Glomerular visceral epithelial cell (primary cell): ENCODE measurements at regions not wholly inside any gene's neighbourhood (a gene's known extent, or its start where the extent isn't known, plus 50 kb on each side); places are given as distances from the start of the nearest gene placed in this dataset.
"Not testable (repeated sequence)": the region's sequence is repeated elsewhere in the genome, so short reads cannot be mapped to it uniquely, and the experiment has no call there.

Experiments used
- DNase-seq: peaks from one replicate; pipeline ENCODE4 v3.0.0-alpha.2; 2016; ENCODE audit errors: extremely low spot score

- peak; percentile 53 for DNase-seq
Observed at GRCh38 chr5:155767470-155767869, 559.5 kb upstream of the SGCD start.

- DNase-seq: no peak
Observed at GRCh38 chr5:155768332-155768731, 558.6 kb upstream of the SGCD start.

- no peak for DNase-seq
Observed at GRCh38 chr5:155772009-155772662, 554.8 kb upstream of the SGCD start.

DNA sequence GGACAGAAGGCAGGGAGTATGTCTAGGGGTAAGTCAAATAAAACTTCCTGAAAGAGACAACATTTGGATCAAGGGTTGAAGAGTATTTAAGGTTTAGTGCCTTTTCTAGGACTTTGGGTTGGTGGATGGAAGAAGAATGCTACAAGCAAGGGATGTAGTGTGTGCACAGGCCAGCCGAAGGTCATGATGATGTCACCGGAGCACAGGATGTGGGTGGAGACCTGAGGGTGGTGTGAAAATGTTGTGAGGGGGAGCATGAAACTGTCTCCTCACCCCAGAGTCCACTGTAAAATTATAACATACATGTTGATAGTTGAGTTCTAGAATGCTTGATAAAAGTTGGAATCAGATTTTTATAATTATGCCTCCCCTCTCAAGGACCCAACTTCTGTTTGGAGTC is 553.3 kb upstream of the SGCD start:
- no peak for DNase-seq

- no peak for DNase-seq
Observed at GRCh38 chr5:155780260-155780659, 546.7 kb upstream of the SGCD start.

DNA sequence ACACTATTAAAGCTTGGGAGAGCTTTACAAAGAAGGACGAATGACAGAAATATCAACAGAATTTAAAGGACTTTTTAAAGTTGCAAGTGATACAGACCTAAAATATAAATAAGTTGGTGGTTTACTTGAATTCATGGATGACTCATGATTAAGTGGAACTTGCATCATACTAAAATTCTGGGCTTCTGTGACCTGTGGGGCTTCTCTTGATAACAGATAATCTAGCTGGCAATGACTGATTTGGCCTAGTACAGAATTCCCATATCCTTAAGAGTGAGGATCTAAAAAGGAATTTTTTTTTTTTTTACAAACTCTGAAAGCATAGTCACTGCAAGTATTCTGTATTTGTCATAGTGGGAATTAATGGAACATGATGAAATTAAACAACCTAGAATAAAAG is 543.7 kb upstream of the SGCD start:
- no peak for DNase-seq

GRCh38 chr5:155783791-155784190 is 543.2 kb upstream of the SGCD start:
- DNase-seq: no peak

DNA sequence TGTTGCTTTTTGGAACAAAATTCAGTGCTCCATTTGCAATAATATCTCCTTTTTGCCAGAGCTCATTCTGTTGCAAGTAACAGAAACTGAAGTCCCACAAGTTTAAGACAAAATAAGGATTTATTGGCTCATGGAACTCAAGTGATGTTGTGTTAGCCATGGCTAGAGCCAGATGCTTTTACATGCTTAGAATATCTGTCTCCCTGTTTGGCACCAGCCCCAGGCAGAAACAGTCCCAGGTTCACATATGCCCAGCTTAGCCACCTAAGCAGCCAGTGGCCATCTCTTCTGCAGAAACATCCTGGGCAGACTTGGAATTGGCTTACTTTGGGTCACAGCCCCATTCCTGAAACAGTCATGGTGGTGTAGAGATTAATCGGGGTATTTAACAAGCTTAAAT is 540.9 kb upstream of the SGCD start:
- DNase-seq: no peak

GRCh38 chr5:155792873-155793272 is 534.1 kb upstream of the SGCD start:
- DNase-seq: no peak

DNA sequence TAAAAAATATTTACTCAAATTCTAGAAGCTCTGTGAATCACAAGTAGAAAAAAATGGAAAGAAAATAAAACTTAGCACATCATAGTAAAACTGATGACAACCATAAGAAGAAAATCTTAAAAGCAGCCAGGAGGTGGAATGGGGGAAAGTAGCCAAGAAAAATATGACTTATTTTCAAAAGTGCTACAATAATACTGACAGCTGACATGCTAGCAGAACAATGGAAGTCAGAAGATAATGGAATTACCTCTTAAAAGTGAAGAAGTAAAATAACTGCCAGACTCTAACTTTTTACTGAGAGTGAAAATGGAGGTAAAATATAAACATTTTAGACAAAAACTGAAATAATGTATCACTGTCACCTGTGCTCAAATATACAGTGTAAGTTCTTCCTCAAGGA is 532.2 kb upstream of the SGCD start:
- no peak for DNase-seq

- no peak for DNase-seq
Observed at GRCh38 chr5:155799308-155799707, 527.7 kb upstream of the SGCD start.

DNA sequence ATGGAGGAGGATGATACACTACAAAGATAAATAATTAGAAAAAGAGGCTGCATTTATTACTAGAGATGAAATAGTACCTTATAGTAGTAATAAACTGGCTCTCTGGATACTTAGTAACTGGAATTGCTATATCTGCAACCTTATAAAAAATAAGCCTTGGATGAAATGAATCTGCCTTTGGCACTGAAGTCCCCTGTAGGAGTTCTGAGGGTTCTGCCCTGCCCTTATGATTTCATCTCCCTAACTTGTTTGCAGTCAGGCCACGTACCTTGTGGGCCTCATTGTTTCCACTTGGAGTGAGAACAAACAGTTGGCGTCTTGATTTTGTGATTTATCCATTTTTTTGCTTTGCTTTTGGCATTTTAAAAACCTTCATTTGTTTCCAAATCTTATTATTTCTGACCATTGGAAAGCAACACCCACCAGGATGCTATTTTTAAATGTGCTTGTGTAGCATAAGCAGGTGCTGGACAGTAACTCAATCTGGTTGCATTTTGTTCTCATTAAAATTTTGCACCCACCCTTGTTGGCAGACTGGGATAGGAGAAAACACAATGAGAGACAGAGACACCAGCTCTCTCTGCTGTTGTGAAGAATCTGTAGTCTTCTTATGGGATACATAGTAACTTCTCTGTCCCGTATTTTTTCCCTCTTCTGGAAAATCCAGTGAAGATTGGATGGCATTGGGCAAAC is 518.9 kb upstream of the SGCD start:
- no peak for DNase-seq

- no peak for DNase-seq
Observed at GRCh38 chr5:155815248-155815647, 511.7 kb upstream of the SGCD start.

- DNase-seq: no peak
Observed at GRCh38 chr5:155822177-155822576, 504.8 kb upstream of the SGCD start.

DNA sequence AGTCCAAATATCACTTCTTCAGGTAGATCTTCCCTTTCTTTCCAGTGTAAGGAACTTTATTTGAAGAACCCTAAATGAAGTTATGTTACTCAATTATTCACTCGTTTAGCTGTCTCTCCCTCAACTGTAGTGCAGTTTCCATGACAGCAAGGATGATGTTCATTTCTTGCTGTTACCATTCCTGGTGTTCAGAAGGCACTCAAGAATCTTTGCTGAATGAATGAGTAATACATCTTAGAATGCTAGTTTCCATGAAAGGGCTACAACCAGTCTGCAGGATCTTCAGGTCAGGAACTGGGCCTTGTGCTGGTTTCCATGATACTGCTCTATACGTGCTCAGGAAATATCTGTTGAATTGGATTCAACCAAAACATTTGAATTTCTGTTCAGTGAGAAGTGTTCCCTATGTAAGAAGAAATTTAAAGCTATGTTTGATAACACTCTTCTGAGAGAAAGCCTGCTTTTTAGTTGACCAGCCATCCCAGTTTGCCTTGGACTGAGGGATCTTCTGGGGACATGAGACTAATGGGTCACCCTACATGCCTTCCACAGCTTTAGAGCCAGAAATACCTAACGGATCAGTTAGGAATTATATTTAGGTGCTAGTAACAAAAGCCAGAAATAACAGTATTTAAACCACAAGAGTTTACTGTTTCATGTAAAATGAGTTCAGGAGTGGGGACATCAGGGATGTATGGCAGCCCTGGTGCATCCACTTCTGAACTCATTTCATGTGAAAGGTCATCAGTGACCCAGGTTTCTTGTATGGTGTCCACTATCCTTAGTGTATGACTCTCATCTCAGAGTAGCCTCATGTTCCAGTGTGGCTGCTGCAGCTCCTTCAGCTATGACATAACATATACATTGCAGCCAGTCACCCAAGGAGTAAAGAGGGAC is 500.1 kb upstream of the SGCD start:
- no peak for DNase-seq

DNA sequence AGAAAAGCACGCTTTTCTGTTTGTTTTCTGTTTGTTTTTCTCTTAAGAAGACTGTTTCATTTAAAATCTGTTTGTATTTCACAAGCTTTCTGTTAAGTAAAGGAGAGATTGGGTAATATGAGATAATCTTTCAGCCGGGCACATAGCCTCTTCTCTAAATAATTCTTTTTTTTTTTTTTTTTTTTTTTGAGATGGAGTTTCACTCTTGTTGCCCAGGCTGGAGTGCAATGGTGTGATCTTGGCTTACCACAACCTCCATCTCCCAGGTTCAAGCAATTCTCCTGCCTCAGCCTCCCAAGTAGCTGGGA is 499.5 kb upstream of the SGCD start:
- not testable (repeated sequence) for DNase-seq

DNA sequence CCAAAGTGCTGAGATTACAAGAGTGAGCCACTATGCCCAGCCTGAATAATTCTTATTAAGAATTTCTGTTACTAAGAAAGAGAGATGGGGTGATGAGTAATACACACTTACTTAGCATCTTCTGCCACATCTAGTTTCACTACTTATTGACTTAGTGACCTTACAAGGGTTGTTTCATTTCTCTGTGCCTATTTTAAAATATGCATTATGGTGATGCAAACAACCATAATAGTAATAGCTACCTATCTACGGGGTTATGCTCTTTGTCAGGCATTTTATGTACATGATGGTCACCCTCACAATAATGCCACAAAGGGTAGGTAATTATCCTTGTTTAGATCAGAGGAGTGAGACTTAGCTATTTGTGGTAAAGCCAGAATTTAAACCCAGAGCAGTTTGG is 499.0 kb upstream of the SGCD start:
- no peak for DNase-seq

GRCh38 chr5:155831491-155831890 is 495.5 kb upstream of the SGCD start:
- DNase-seq: no peak

GRCh38 chr5:155833287-155833686 is 493.7 kb upstream of the SGCD start:
- DNase-seq: peak; percentile 16

GRCh38 chr5:155834271-155834975 is 492.5 kb upstream of the SGCD start:
- no peak for DNase-seq

- DNase-seq: no peak
Observed at GRCh38 chr5:155836089-155836803, 490.7 kb upstream of the SGCD start.

DNA sequence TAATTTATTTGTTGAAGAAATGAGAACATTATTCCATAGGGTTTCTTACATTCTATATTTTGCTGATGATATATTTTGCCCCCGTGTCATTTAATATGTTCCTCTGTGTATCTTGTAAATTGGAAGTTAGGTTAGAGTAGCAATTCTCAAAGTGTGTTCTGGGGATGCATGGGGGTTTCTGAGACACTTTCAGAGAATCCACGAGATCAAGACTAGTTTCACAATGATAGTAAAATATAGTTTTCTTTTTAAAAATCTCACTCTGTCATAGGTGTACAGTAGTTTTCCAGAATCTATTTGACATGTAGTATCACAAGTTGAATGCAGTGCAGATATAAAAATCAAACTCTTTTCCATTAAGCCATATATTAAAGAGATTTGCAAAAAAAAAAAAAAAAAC is 488.6 kb upstream of the SGCD start:
- no peak for DNase-seq
